DND-41 (cell line): ENCODE measurements at regions not wholly inside any gene's neighbourhood (a gene's known extent, or its start where the extent isn't known, plus 50 kb on each side); places are given as distances from the start of the nearest gene placed in this dataset.

ENCODE experiments used
- ATAC-seq: fragments of 200-7000 bp; cut with Tn5 transposase; 3 replicates; pipeline ENCODE4 v1.9.1; 2021; ENCODE audit warnings: low read depth; ENCODE audit not compliant: insufficient read depth
- DNase-seq: peaks from one replicate; pipeline ENCODE4 v3.0.0-alpha.2; 2020
- H2AFZ ChIP-seq: 2 replicates; pipeline ENCODE4 v1.6.0; 2012; ENCODE audit warnings: low read depth, low read length
- H3K27ac ChIP-seq: 2 replicates; pipeline ENCODE4 v1.5.1; 2012; ENCODE audit warnings: low read length, inconsistent platforms
- H3K27me3 ChIP-seq: fragments of 200-600 bp; sonication (generic); 2 replicates; pipeline ENCODE4 v1.6.0; 2012; ENCODE audit warnings: low read length, mild to moderate bottlenecking, inconsistent platforms; ENCODE audit not compliant: insufficient read depth, poor library complexity
- H3K36me3 ChIP-seq: 2 replicates; pipeline ENCODE4 v1.5.1; 2012; ENCODE audit warnings: low read length, inconsistent platforms; ENCODE audit not compliant: insufficient read depth
- H3K4me1 ChIP-seq: 2 replicates; pipeline ENCODE4 v1.5.1; 2012; ENCODE audit warnings: mild to moderate bottlenecking, low read length; ENCODE audit not compliant: insufficient read depth
- H3K4me2 ChIP-seq: 2 replicates; pipeline ENCODE4 v1.6.0; 2012; ENCODE audit warnings: mild to moderate bottlenecking, moderate library complexity, low read length, inconsistent platforms; ENCODE audit not compliant: insufficient read depth
- H3K4me3 ChIP-seq, 2 experiments: fragments of 200-600 bp in 1 of 2; shearing (Covaris generic) in 1 of 2; 2 replicates each; pipeline ENCODE4 v1.5.1; 2012 to 2016; ENCODE audit warnings: inconsistent platforms in 2 of 2, low read length in 2 of 2, mild to moderate bottlenecking in 2 of 2, low read depth in 1 of 2, moderate library complexity in 1 of 2
- H3K79me2 ChIP-seq: 2 replicates; pipeline ENCODE4 v1.6.0; 2012; ENCODE audit warnings: low read length, inconsistent platforms; ENCODE audit not compliant: insufficient read depth
- H3K9ac ChIP-seq: 2 replicates; pipeline ENCODE4 v1.6.0; 2012; ENCODE audit warnings: low read depth, mild to moderate bottlenecking, inconsistent platforms, low read length, moderate library complexity
- H3K9me3 ChIP-seq: 2 replicates; pipeline ENCODE4 v1.5.1; 2012; ENCODE audit warnings: low read length, moderate library complexity, mild to moderate bottlenecking, inconsistent platforms; ENCODE audit not compliant: insufficient read depth, severe bottlenecking
- H4K20me1 ChIP-seq: 2 replicates; pipeline ENCODE4 v1.6.0; 2012; ENCODE audit warnings: low read length; ENCODE audit not compliant: insufficient read depth
- CTCF ChIP-seq: IDR thresholded peaks from 2 replicates; pipeline ENCODE4 v1.5.1; 2012; ENCODE audit warnings: borderline replicate concordance, low read length, moderate library complexity, mild to moderate bottlenecking; ENCODE audit not compliant: poor library complexity, severe bottlenecking; ENCODE audit errors: extremely low read depth
- EZH2 ChIP-seq: IDR thresholded peaks from 3 replicates; pipeline ENCODE4 v1.6.1; 2012; ENCODE audit warnings: borderline replicate concordance, low read depth, mild to moderate bottlenecking, moderate library complexity, low read length, inconsistent platforms; ENCODE audit not compliant: severe bottlenecking

- H3K4me2 ChIP-seq, result no peak overlapping the region
- DNase-seq (no peak), ATAC-seq (no peak)
- no peak overlapping the region for H3K9ac ChIP-seq
- H3K79me2 ChIP-seq, result no peaks in the 10 kb centered on the region
- TF ChIP-seq EZH2 (no peak), CTCF (no peak)
- no peaks in the 10 kb centered on the region for H3K9me3 ChIP-seq
- H3K27ac ChIP-seq, result no peak overlapping the region
- no peak overlapping the region for H3K4me3 ChIP-seq
- no peaks in the 10 kb centered on the region for H3K27me3 ChIP-seq
- no peaks in the 10 kb centered on the region for H3K36me3 ChIP-seq
- H4K20me1 ChIP-seq, result no peaks in the 10 kb centered on the region
- no peak overlapping the region for H2AFZ ChIP-seq
- H3K4me1 ChIP-seq, result no peaks in the 10 kb centered on the region
These were observed 118.9 kb upstream of the TANK start for GRCh38 chr2:161041356-161041755.

GRCh38 chr2:161042990-161043625 lies 117.1 kb upstream of the TANK start:
- Histone ChIP-seq H3K9ac (no peak overlapping the region), H3K4me2 (no peak overlapping the region), H4K20me1 (no peaks in the 10 kb centered on the region), H3K79me2 (no peaks in the 10 kb centered on the region), H3K27ac (no peak overlapping the region), H3K9me3 (no peaks in the 10 kb centered on the region), H3K27me3 (no peaks in the 10 kb centered on the region), H2AFZ (no peak overlapping the region), H3K4me1 (no peaks in the 10 kb centered on the region), H3K36me3 (no peaks in the 10 kb centered on the region), H3K4me3 (no peak overlapping the region)
- TF ChIP-seq EZH2 (no peak), CTCF (no peak)
- no peak for DNase-seq
- no peak for ATAC-seq

GRCh38 chr2:161044095-161044865 lies 115.9 kb upstream of the TANK start:
- no peak overlapping the region for H2AFZ ChIP-seq
- H3K4me1 ChIP-seq, result no peaks in the 10 kb centered on the region
- H4K20me1 ChIP-seq, result no peaks in the 10 kb centered on the region
- no peak overlapping the region for H3K4me2 ChIP-seq
- H3K27ac ChIP-seq, result no peak overlapping the region
- ATAC-seq (no peak), DNase-seq (no peak)
- no peak overlapping the region for H3K9ac ChIP-seq
- no peaks in the 10 kb centered on the region for H3K9me3 ChIP-seq
- H3K27me3 ChIP-seq, result no peaks in the 10 kb centered on the region
- H3K79me2 ChIP-seq, result no peaks in the 10 kb centered on the region
- no peak for TF ChIP-seq EZH2
- no peak for TF ChIP-seq CTCF
- H3K36me3 ChIP-seq, result no peaks in the 10 kb centered on the region
- H3K4me3 ChIP-seq, result no peak overlapping the region
